ENCODE measurements at regions not wholly inside any gene's neighbourhood (a gene's known extent, or its start where the extent isn't known, plus 50 kb on each side); places are given as distances from the start of the nearest gene placed in this dataset.

- no peak for DNase-seq (ENCODE audit: low spot score)
Observed at GRCh38 chr3:162193148-162194095, 696.8 kb downstream of the OTOL1 start.

- DNase-seq (ENCODE audit: low spot score): no peak
Observed at GRCh38 chr3:162195147-162195546, 698.5 kb downstream of the OTOL1 start.

DNA sequence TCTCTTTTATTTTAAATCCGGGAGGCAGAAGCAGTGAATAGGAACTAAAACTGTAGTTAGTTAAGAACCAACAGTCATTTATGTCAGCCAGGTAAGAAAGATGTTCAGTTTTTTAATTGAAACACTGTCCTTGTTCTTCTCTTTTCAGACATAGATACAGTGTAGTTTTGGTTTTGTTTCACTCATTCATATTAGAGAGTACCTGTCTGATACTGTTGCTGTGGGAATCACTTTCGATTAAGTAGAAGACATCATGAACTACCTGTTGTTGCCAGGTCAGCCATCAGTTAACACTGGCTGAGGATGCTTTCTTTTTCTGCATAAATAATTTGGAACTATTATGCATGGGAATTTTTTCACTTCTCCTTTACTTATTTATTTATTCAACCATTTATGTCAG is 700.4 kb downstream of the OTOL1 start:
- DNase-seq (ENCODE audit: low spot score): no peak

DNA sequence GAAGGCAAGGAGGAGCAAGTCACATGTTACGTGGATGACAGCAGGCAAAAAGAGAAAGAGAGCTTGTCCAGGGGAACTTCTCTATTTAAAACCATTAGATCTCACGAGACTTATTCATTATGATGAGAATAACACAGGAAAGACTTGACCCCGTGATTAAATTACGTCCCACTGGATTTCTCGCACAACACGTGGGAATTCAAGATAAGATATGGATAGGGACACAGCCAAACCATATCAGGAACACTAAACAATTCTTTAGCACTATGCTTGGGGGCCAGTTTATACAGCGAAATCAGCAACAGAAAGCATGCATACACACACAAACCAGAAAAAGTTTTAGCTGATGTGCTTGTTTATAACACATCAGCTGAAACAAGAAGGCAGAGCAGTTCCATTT is 704.2 kb downstream of the OTOL1 start:
- no peak for DNase-seq (ENCODE audit: low spot score)

DNA sequence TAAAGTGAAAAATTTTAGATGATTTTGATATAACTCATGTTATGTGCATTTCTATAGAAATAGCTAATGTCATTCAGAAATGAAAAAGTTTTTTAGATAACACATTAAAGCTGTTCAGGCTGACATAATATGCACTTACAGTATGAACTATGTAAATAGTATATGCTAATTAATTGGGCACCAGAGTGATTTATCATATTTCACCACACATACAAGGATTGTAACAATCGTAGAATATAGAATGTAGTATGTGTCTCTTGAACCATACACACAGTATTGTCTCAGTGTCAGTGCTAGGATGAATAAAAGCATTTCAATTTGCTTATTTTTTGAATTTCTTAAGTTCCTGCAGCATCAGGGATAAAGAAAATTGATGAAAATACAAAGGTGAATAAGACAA is 710.0 kb downstream of the OTOL1 start:
- DNase-seq (ENCODE audit: low spot score): no peak

GRCh38 chr3:162211470-162211869 is 714.9 kb downstream of the OTOL1 start:
- DNase-seq (ENCODE audit: low spot score): no peak

- no peak for DNase-seq (ENCODE audit: low spot score)
Observed at GRCh38 chr3:162213196-162213595, 716.6 kb downstream of the OTOL1 start.

- no peak for DNase-seq (ENCODE audit: low spot score)
Observed at GRCh38 chr3:162213956-162214355, 717.3 kb downstream of the OTOL1 start.

- no peak for DNase-seq (ENCODE audit: low spot score)
Observed at GRCh38 chr3:162217647-162218046, 721.0 kb downstream of the OTOL1 start.

DNA sequence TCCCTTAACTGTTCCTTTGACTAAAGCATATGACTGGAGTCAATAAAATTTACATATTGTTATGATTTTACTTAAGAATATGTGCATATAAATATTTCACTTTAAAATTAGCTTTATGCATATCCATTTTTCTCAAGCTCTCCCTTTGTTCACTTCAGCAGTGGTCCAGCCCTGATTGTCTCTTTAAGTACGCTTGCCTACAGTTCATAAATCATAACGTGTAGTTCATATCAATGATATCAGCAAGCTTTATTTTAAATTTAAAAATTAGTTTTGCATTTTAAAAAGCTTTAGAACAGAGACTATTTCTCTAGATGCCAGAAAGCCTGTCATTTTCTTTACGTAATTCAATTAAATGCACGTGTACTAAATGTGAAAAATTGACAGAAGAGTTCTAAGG is 721.9 kb downstream of the OTOL1 start:
- no peak for DNase-seq (ENCODE audit: low spot score)

GRCh38 chr3:162224746-162225145 is 728.1 kb downstream of the OTOL1 start:
- DNase-seq (ENCODE audit: low spot score): no peak

DNA sequence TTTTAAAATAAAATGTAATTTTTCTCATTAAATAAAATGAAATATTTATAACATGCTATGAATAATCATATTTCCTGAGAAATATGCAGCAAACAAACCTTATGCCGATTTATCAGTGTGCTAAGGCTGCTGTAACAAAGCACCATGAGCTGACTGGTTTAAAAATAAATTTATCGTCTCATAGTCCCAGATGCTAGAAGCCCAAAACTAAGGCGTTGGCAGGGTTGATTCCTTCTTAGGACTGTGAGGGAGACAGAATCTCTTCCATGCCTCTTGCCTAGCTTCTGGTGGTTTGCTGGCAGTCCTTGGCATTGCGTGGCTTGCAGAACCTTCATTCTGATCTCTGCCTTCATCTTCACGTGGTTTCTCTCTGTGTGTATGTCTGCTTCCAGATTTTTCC is 740.3 kb downstream of the OTOL1 start:
- DNase-seq (ENCODE audit: low spot score): no peak

GRCh38 chr3:162250782-162251181 is 754.2 kb downstream of the OTOL1 start:
- no peak for DNase-seq (ENCODE audit: low spot score)

- no peak for DNase-seq (ENCODE audit: low spot score)
Observed at GRCh38 chr3:162262129-162262528, 765.5 kb downstream of the OTOL1 start.

DNA sequence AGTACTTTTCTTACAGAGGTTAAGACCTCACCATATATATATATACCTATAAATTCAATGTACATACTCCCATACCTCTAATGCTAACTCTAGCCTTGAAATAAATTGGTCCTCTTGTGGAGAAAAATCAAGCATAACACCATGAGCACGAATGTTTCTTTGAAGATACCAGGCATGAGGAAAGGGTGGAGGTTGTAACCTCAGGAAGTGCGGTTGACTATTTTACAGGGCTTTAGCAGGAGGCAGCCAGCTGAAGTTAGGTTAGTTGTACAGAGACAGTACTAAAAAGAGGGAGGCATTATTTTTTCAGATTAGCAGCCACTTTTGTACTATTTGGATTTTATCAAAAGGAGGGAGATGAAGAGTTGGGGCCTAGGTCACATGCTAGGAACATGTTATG is 767.0 kb downstream of the OTOL1 start:
- DNase-seq (ENCODE audit: low spot score): no peak

GRCh38 chr3:162269636-162270458 is 773.2 kb downstream of the OTOL1 start:
- DNase-seq (ENCODE audit: low spot score): no peak

DNA sequence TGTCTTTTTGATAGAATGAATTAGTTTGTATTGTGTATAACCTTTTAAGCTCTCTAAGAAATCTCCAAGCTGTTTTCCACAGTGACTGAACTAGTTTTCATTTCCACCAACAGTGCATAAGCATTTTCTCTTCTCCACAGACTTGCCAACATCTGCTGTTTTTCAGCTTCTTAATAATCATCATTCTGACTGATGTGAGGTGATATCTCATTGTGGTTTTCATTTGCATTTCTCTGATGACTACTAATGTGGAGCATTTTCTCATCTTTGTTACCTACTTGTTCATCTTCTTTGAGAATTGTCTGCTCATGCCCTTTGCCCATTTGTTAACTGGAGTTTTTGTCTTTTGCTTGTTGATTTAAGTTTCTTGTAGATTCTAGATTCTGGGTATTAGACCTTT is 777.5 kb downstream of the OTOL1 start:
- no peak for DNase-seq (ENCODE audit: low spot score)

DNA sequence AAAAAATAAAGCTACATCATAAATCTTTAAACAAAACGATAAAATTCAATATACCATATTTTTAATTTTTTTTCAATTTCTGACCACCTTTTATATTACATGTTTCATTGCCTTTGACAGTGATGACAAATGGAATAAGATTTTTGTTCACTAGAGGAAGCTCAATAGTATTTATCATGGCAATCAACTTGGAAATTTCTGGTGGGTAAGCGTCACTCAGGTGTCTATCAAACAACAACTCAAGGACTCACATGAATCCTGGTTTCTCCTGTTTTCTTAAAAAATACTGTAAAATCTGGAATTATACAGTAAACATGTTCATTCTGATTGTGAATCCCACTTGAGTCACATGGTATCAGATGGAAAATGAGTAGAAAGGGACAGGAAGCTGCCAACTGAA is 782.2 kb downstream of the OTOL1 start:
- no peak for DNase-seq (ENCODE audit: low spot score)

DNA sequence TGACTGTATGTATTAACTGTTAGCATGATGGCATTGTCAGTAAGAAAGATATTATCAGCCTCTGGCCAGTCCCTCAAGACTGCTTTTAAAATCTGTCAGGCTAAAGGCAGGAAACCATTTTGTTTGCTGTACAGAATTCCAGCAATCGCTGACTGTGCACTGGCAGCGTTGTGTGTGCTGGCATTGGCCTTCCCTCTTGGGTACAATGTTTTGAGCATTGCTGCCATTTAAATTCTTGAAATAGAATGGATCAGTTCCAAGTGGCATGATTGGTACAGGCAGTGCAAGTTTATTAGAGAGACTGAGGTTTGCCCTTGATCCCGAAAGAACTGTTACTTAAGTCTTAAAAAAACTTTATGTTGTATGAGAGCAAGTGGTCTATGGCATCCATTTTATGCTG is 788.7 kb downstream of the OTOL1 start:
- no peak for DNase-seq (ENCODE audit: low spot score)

DNA sequence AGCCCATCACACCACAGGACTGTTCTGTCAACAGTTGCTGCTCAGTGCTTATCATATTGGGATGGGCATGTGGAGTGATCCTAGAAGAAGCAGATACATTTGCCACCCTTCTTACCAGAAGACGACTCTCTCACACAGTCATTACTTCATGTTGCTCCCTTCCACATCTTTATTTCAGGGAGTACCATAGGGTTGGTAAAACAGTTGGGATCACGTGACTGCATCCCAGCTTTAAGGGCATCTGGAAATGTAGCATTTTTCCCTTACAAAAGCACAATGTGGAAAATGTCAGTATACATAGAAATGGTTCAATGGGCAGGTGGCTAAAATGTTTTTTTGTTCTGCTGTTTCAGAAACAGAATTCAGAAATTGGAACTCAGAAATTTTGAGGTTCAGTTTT is 791.0 kb downstream of the OTOL1 start:
- DNase-seq (ENCODE audit: low spot score): no peak

DNA sequence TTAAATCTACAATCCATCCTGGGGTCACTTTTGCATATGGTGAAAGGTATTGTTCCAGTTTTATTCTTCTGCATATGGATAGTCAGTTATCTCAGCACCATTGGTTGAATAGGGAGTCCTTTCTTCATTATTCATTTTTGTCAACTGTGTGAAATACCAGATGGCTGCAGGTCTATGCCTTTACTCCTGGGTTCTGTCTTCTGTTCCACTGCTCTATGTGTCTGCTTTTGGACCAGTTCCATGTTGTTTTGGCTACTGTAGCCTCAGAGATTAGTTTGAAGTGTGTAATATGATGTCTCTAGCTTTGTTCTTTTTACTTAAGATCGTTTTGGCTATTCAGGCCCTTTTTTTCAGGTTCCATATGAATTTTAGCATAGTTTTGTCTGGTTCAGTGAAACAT is 795.8 kb downstream of the OTOL1 start:
- no peak for DNase-seq (ENCODE audit: low spot score)

GRCh38 chr3:162295323-162295983 is 798.8 kb downstream of the OTOL1 start:
- peak; percentile 94 for DNase-seq (ENCODE audit: low spot score)
